HuH-7.5 (cell line): ENCODE measurements at regions not wholly inside any gene's neighbourhood (a gene's known extent, or its start where the extent isn't known, plus 50 kb on each side); places are given as distances from the start of the nearest gene placed in this dataset.

ENCODE experiments used
- DNase-seq: peaks from one replicate; pipeline ENCODE4 v3.0.0; 2011; ENCODE audit warnings: low spot score

DNA sequence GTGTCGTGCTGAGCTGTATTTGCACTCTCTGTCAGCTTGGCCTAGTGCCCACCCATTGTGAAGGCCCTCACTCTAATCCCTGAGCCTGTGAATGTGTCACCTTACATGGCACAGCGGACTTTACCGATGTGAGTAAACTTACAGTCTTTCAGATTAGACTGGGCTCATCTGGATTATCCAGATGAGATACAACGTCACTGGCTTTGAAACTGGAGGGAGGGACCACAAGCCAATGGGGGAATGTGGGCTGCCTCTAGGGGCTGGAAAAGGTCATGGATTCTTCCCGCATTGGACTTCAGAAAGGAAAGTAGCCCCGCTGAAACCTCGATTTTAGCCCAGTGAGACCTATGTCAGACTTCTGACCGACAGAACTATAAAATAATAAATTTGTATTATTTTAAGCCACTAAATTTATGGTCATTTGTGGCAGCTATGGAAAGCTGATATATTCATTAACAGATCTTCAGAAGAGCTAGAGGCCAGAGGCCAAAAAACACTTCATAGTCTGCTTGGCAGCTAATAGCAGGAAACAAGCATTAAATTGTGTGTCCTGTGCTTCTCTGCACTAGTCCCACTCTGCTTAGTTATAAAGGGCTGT is 139.0 kb upstream of the GAS1 start:
- DNase-seq: no peak

DNA sequence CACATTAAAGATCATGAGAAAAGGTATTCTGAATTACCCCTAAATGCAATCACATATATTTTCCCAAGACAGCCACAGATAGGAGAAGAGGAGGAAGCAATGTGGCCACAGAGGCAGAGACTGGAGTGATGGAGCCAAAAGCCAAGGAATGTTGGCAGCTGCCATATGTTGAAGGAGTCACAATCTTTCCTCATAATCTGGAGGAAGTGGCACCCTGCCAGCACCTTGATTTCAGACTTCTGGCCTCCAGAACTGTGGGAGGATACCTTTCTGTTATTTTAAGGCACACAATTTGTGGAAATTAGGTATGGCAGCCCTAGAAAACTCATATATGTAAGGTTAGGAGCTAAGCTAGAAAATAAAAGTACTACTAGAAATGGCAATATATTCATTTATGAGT is 139.9 kb upstream of the GAS1 start:
- no peak for DNase-seq

DNA sequence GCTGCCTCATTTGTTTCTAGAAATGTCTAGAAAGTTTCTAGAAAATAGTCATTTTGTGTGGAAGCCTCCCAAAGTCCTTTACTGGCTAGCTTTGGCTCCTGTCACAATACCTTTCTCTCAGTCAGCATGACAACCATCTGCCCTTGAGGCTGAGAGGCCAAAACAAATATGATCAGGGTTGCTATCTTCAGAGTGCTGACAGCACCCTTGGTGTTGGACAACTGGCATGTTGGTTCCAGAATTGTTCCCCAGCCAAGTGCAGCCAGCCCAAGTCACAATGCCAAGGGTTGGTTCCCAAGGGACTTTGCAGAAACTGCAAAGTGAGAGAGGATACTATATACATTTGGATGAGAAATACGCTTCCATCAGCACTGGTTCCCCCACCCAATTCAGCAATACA is 140.9 kb upstream of the GAS1 start:
- no peak for DNase-seq

DNA sequence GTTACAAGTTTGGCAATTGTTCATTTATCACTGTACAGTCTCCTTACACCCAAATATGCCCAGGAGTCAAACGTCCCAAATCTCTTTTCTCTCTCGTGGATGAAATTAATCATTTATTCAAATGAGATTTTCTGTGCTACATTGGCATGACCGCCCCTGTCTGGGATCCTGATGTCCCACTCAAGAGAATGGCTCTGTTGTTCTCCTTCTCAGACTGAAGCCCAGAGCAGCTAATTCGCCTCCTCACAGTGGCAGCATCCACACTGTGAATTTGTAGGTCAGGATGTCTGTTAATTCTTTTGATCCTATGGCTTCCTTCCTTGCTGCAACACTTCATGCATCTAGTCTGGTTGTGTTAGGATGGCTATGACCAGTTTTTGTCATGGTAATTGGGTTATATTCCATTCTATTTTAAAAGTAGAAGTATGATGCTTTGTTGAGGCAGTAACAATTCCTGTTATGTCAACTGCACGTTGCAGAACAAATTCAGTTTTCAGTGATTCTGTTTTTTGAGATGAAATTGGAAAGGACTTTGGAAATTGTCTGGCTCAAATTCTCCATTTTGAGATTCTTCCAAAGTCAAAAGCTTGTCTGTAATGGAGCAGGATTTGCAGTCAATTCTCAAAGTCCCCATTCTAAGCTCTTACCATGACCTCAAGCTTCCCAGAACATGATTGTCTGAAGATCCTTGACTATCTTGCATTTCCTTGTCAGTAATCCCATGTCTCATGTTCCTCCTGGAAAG is 141.5 kb upstream of the GAS1 start:
- no peak for DNase-seq

DNA sequence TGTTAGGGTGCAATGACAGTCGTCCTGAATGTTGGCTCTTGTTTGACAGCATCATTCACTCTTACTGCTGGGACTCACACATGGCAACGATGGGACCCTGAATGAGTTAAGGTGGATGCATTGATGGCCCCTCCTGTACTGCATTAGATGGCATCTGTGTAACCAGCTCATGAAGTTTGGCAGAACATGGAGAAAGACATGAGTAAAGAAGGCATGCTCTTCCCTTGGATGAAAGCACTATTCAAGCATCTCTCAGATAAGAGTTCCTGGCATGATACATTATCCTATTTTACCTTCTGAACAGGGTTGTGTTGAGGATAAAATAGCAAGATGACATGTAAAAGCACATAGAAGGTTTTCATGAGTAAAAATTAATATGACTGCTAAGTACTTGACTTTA is 142.2 kb upstream of the GAS1 start:
- DNase-seq: no peak

DNA sequence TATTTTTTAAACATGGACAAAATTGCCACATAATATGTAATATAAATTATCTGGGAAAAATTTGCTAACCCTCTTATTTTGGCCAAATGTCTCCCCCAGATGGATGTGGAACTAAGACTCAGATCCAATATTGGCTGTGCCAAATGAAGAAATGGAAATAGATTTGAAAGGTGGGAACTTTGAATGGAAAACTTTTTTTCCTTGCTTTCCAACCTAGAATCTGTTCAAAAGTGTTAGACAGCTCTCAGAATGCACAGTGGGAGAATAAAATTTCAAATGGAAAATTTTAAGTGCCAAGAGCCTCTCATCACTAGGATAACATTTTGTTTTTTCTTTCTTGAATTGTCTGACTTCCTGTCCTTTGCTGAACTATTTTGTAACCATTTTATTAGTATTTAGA is 142.6 kb upstream of the GAS1 start:
- DNase-seq: no peak

DNA sequence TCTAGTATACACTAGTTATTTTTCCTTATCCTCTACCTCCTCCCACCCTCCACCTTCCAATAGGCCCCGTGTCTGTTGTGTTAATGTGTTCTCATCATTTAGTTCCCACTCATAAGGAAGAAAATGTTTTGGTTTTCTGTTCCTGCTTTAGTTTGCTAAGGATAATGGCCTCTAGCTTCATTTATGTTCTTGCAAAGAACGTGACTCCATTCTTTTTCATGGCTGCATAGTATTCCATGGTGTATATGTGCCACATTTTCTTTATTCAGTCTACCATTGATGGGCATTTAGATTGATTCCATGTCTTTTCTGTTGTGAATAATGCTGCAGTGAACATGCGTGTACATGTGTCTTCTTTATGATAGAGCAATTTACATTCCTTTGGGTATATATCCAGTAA is 146.5 kb upstream of the GAS1 start:
- DNase-seq: no peak

DNA sequence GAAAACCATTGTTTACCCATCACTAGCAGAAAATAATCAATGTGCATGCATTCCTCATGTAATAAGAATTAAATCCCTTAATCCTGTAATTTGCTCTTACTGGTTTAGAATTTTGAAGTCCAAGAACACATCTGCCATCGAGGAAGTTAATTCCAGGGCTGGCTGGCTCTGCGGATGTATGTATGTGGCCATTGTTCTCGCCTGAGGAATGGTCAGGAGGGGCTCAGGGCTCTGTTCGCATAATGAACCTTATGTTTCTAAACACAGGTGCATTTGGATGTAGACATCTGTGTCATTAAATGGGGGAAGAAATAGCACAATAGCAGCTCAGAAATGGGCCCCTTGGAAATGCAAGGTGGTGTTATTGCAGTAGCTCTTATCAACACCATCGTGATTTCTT is 148.6 kb upstream of the GAS1 start:
- DNase-seq: no peak

DNA sequence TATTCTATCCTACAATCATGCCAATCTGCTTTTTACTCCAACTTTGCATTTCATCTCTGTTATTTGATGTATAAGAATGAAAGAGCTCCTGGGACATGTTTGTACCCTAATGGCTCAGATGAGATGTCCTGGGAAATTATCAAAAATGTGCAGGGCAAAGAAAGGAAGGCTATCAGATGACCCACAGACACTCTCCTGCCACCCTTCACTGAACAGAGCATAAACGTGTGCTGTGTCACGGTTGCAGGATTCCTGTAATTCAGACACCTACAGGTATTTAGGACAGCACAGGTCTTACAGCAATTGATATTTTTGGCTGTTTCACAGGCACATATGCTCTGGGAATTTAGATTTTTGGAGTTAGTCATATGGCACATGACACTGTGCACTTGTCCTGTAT is 149.2 kb upstream of the GAS1 start:
- no peak for DNase-seq

DNA sequence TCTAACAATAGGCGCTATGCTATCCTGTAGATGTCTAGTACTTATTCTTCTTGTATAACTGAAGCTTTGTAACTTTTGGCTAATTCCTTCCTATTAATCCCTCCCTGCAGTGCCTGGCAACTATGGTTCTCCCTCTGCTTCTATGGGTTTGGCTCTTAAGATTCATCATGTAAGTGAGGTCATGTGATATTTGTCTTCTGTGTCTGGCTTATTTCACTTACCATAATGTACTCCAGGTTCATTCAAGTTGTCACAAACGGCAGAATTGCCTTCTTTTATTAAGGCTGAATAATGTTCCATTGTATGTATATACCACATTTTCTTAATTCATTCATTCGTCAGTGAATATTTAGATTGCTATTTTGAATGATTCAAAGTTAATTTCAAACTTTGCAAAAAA is 149.9 kb upstream of the GAS1 start:
- no peak for DNase-seq

DNA sequence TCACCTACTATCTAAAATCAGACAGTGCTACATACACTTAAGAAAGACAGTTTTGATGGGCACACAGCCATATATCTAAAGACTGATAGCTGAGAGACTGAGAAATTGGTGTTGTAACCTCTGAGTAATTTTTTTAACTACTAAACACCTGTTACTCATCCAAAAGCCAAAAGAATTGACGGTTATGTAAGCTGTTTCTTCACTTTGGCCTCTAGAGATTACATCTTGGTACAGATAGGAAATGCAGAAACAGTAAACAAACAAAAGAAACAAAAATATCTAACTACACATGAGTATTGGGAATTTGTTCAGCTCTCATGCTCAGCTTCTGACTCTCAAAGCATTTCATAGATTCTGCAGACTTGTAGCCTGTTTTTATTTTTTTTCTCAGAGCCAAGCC is 152.1 kb upstream of the GAS1 start:
- no peak for DNase-seq

DNA sequence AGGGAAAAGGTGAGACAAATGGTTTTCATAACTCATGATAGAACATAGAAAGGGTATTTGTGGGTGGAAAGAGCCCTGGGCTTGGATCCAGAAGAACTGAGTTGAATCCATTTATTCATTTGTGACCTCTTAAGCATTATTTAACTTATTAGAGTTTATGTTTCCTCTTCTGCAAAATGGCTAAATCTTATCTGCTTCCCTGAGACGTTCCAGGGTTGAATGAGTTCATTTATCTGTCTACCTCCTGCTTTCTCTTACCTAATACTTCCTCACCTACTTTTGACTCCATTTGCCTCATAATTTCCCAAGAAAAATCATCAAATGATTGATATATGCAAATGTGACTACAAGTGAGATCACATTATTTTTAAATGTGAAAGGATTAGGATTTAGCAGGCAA is 152.7 kb upstream of the GAS1 start:
- DNase-seq: no peak

DNA sequence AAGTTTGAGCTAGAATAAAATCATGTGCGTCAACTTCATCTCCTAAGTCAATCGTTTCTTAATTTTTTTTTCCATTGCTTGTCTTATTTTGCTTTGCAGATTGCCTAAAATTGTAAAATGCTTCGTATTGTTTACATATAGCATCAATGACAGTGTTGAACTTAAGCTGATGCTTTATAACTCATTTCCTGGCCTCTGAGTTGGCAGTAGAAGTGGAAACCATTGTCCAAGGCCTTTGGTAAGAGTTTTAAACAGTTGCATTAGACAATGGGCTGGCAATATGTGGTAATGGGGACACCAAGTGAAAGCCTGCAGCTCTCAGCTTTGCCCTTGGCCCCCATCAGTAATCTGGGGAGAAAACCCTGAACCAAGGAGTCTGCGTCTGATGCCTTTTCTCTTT is 154.8 kb upstream of the GAS1 start:
- no peak for DNase-seq

DNA sequence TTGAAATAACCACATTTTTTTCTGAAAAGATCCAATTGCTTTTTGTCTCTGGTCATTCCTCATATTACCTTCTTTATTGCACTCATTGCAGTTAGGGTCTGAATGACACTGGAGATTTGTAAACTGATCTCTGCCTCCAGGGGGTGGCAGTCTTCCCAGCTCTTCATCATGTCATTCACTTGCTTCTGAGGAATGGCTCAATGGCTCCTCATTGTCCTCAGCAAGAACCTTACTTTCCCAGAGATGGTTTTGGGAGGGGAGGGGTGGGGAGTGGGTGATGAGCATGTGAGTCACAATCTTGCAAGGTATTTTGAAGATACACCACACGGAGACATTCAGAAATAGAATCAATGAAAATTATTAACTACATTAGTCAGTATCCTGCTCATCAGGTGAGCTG is 159.8 kb upstream of the GAS1 start:
- DNase-seq: no peak

DNA sequence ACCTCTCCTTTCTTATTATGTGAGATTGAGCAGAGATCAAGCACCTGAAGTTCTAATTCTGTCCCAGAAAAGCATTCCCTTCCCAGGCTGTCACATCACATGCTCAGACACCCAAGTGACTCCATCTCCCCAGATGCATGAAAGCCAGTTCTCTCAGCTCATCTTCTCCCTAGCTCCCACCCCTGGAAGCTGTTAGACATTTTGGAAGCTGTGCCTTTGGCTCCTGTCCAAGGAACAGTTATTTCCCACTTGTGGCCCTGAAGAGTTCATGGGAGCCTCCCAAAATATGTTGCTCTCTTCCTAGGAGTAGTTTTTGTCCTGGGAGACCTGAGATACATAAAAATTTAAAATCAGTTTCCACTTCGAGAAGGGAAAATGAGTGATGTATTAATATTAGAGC is 161.4 kb upstream of the GAS1 start:
- DNase-seq: no peak

DNA sequence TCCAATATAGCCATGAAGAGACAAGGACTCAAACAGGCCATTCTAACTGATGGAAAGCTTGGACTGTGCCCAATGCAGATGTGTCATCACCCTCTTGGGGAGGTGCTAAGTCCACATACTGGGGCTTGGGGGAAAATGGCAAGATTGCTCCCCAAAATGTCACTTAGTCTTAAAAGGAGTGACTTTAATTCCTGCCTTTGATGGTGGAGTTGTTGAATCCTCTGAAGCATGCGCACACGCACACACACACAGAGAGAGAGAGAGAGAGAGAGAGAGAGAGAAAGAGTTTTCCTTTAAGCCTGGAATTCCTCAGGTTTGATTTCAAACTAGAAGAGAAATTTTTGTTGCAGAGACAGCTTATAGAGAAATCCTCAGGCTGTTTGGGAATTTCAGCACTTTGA is 161.9 kb upstream of the GAS1 start:
- no peak for DNase-seq

DNA sequence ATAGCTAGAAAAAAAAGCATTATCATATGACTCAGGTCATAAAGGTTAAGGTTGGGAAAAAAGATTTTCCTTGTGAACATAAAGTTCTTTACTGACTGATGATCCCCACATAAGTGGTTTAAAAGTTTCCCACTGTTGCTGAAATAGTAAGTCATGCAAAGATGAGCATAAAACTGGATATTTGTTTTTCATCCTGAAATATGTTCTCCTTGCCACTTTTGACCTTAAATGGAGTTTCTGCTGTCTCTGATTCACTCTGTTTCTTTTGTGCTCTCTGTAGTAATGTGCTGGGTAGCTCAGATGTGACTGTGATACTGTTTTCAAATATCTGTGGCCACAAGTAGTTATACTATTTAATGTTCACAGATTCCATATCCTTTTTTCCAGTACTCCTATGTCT is 162.5 kb upstream of the GAS1 start:
- DNase-seq: no peak

DNA sequence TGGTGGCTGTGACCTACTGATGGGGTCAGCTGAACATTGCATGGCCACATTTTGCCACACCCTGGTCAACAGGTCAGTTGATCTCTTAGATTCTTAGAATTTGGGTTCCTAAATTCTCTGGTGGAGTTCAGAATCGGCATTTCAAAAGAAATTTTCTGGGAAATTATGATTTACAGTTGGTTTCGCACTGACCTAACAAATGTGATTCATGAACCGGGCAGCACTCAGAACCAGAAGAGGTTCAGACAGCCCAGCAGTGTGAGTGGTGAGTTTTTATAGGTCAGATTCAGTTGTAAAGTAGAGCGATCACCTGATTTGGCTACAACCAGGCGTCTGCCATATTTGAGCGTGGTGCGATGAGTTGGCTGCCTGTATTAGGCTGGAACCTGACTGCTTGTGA is 163.7 kb upstream of the GAS1 start:
- no peak for DNase-seq

DNA sequence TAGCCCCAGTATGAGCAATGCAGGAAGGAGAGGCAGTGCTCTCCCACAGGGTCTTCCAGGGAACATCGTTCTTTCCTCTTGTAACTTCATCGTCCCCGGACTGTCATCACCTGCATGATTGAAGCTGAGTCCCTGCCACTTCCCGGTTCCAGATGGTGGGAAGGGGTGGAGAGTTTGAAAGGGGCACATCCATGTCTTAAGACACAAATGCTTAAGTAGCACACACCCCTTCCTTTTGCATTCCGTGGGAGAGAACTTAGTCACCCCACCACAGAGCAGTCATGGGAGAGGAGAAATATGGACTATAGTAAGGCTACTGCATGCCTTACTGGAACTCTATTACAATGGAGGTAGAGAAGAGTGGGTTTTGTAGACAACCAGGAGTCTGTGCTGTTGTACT is 165.3 kb upstream of the GAS1 start:
- no peak for DNase-seq

DNA sequence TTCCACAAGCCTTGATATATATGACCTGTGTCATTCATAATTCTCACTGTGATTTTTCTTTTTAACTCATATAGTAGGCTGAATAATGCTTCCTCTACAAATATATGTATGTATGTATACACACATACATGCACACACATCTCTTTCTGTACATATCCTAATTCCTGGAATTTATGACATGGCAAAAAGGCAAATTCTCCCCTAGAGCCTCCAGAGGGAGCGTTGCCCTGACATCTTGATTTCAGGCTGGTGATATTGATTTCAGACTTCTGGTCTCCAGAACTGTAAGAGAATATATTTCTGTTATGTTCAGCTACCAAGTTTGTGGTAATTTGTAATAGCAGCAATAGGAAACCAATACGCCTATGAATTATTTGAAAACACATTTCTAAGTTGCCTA is 166.6 kb upstream of the GAS1 start:
- DNase-seq: no peak

DNA sequence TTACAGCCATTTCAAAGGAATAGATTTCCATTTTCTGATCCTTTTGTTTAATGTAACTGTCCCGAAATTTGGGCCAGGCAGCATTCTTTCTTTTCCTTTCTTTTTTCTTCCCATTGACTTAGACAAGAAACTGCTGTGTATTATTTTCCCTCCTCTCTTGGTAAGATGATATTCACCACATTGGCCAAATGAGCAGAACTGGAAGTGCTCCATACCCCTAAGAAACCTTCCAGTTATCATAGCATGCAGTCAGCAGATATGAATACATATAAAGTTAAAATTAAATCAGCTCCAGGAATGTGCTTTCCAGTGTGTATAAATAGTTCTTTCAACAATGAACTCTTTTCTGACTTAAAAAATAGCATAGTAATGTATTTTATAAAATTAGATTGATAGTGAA is 168.5 kb upstream of the GAS1 start:
- no peak for DNase-seq

DNA sequence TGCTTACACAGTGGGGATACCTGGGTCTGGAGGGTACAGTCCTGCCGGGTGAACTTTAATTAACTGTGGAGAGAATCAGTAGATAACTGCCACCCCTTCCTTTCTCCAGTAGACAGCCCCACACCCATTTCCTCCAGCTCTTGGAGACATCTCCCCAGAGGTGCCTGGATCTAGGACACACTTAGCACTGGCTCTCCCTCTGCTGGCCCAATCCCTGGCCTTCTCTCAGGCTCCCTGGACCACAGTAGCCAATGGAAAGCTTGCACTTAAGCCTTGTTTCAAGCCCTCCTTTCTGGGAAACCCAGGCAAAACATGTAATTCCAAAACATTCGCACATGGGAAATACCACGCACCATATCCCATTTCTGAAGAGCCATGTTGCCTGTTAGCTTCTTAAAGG is 169.2 kb upstream of the GAS1 start:
- no peak for DNase-seq

DNA sequence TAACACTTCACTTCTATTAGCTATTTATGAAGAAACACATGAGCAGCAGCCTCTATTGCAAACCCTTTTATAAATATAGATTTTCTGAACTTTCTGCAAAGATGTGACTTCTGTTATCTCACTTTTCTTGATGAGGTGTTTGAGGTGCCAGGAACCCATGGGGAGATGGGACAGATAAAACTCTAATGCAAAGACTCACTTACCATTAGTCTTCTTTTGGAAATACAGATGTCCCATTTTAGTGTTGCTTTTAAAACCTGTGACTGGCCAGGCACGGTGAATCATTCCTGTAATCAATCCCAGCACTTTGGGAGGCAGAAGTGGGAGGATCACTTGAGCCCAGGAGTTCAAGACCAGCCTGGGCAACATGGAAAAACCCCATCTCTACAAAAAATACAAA is 171.3 kb upstream of the GAS1 start:
- DNase-seq: no peak

DNA sequence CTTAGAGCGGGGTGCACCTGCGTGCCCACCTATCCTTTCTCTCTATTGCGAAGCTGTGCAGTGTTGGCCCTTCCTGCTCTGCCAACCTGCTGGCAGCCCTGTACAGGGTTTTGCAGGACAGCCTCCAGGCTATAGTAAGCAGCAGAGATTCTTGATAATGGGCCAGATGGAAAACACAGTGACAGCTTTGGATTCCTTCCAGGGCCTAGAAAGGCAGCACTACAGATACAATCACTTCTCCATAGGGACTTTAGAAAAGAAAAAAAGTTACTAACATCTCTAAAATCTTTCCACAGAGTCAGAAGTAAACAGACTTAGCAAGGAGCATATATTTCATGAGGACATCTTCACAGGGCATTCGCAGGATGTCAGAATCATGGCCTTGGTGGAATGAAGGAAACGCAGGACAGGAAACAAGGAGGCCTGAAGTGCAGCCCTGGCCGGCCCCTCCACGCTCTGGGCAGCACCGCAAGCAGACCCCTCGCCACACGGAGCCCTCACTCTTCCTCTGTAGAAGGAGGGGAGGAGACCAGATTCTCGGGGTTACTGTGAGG is 172.1 kb upstream of the GAS1 start:
- DNase-seq: no peak
